GM21360 (cell line): ENCODE measurements at regions not wholly inside any gene's neighbourhood (a gene's known extent, or its start where the extent isn't known, plus 50 kb on each side); places are given as distances from the start of the nearest gene placed in this dataset.
"Not testable (repeated sequence)": the region's sequence is repeated elsewhere in the genome, so short reads cannot be mapped to it uniquely, and the experiment has no call there.

Experiments
- ATAC-seq: cut with Tn5 transposase; IDR thresholded peaks from one replicate; pipeline ENCODE4 v1.9.1; 2021; ENCODE audit warnings: mild to moderate bottlenecking, moderate library complexity; ENCODE audit not compliant: unreplicated experiment

DNA sequence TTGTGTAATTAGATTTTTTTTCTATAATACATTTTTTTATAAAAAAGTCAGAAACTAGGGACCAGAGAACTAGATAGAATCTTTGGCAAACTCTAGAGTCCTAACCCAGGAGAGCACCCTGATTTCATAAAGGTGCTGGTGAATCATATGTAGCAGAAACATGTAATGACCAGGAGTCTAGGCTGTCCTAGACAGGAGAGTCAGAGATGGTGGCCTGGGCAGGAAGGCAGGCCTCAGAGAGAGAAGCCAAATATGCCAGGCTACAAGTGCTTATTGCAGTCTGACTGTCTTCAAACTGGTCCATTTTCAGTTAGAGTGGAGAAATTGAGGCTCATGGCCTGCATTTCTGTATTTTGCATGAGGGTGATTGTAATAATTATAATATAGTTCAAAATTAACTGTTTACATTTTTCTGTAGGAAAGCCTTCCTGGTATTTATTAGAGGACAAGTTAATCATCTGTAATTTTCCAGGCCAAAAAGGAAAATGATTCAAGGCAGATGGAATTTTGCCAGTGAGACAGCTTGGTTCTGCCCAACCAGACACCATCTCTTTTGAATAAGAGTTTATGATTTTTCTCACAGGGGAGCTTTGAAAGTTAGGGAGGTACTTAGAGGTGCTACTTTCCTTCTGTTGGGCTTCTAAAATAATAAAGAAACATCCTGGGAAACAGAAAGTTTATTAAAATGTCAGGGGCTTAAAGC, 129.8 kb downstream of the S1PR1 start:
- no peak for ATAC-seq

GRCh38 chr1:101367630-101368029, 130.8 kb downstream of the S1PR1 start:
- no peak for ATAC-seq

GRCh38 chr1:101370488-101370887, 133.7 kb downstream of the S1PR1 start:
- no peak for ATAC-seq

DNA sequence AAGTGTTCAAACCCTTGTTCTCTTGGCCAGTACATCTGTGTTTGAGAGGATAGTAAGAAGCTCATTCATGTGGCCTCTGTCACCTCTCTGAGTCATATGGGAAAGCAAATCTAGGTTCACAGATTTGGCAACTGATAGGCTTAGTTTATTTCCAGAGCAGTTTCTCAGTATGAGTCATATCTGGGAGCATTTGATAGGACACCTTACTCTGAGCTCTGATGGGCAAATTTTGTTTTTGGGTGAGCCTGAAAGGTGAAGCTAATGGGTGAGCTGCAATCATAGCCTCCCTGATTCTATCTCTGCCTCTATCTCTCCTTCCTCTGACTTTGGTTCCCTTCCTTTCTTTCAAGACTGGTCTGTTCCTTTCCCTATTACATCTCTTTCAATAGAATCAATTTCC, 134.4 kb downstream of the S1PR1 start:
- ATAC-seq, result peak; percentile 98

DNA sequence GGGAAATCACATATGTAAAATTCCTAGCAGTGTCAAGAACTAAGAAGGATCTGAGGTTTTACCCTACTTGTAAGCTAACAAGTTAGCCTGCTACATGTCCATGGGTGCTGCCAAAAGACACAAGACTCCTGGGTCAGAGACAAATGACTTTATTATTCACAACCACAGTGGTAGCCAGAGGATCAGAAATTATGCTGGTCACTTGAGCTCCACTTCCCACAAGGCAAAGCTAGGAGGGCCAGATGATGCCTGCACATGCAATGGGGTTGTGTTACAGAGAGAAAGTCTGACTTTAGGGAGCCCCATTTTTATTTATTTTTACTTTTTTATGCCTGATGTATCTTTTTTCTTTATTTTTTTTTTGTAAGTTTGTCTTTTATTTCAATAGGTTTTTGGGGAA, 136.8 kb downstream of the S1PR1 start:
- ATAC-seq, result no peak

DNA sequence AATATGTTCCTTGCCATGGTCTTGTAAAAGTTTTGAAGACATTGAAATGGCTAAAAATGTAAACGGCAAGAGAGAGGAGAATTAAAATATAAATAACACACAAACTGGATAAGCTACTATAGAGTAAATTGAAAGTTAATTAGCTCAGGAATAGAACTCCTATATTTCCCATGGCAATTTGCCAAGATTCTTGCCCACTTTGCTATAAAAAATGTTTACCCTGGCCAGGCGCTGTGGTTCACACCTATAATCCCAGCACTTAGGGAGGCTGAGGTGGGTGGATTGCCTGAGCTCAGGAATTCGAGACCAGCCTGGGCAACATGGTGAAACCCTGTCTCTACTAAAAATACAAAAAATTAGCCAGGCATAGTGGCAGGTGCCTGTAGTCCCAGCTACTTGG, 138.6 kb downstream of the S1PR1 start:
- not testable (repeated sequence) for ATAC-seq

DNA sequence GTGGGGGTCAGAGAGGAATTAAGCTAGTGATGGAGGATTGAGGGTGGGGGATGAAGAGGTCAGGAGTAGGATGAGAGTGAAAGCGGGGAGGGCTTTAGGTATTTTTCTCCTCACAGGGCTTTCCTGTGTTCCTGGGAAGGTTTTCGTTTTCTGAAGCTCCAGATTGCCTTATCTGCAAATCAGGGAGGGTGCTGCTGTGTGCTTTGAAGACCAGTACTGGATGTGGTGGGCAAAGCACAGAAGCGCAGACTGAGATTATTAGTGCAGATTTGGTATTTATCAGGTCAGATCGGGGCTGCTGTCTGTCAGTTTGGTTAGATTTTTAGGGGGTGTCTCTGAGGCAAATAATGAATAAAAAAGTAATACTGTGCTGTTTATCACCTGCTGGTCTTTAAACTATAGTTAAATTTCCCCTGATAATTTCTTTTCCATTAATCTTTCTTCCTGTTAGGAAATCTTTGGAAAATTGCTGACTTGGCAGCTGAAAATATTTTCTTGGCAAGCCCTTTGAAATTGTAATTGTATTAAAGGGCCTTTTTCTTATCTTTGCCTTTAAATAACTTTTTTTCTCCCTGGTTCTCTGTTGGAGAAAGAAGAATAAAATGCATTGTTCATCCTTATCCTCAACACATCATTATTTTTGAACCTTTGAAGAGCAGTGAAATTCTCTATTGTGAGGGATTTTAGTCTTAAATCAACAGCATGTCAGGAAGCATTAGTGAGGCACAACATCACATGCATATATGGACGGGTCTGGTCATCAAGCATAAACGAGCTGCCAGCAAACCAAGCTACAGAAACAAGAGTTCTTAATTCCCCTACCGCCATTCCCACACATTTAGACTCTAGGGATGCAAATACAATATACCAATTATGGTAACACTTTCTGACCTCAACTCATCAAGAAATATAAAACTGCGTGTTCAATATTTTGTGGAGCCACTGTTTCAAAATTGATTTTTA, 139.6 kb downstream of the S1PR1 start:
- no peak for ATAC-seq

DNA sequence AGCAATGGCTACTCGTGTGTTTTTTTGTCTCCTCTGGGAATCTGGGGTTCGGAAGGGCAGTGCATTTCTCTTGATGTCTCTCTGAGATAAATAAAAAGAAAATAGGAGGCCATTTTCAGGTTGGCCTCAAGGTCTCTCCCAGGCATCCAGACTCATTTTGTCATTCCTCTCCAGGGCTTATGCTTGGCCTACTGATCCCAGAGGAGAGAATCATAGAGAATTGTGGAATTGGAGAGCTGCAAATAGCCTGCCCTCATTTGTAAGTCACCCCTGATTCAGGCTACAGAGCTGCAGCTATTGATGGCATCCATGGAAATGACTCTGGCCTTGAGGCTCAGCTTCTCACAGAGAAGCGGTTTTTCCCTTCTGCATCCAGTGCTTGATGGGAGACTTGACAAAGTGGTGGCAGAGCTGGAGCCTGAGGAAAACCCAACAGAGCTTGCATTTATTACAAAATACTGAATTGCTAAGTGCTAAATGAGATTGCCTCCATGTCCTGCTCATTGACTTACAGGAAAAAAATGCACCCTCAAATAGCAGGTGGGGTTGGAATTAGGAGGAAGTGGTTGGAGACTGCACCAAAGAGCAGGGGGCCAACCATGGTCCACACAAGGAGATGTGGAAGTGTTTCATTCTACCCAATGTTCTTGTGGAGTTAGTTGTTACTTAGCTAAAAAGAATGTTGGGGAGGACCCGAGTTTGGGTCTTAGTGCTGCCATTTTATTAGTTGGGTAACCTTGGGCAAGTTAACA, 140.4 kb downstream of the S1PR1 start:
- no peak for ATAC-seq

- no peak for ATAC-seq
Measured at GRCh38 chr1:101379037-101379436, 142.2 kb downstream of the S1PR1 start.

DNA sequence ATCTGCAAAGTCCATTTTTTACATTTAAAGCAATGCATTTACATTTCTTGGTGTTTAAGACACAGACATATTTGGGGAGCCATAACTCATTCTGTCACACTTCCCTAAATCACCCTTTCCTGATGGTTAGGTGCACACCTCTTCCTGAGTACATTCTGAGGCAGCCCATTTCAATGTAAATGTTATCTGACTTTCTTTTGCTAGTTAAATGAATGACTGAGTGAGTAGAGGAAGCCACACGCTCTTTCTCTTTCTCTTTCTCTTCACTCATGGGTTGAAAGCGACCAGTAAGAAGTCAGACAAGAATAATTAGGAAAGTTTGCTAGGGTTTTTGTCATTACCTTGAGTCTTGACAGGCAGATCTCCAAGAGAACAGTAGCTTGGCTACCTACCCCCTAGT, 143.1 kb downstream of the S1PR1 start:
- ATAC-seq, result peak; percentile 94

GRCh38 chr1:101382135-101382534, 145.3 kb downstream of the S1PR1 start:
- no peak for ATAC-seq

- peak; percentile 83 for ATAC-seq
Measured at GRCh38 chr1:101388904-101389546, 152.2 kb downstream of the S1PR1 start.

DNA sequence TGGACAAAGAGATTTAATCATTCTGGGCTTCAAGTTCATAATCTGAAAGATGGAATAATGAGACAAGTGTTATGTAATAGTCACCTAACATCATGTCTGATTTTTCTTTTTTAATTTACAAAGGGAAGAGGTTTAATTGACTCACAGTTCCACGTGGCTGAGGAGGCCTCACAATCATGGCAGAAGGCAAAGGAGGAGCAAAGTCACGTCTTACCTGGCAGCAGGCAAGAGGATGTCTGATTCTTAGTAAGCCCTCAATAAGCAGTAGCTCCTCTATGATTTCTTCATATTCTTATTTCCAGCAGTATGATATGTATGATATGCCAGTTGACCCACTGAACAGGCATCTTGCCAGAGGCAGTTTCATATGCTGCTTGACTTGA, 152.7 kb downstream of the S1PR1 start:
- ATAC-seq, result no peak

DNA sequence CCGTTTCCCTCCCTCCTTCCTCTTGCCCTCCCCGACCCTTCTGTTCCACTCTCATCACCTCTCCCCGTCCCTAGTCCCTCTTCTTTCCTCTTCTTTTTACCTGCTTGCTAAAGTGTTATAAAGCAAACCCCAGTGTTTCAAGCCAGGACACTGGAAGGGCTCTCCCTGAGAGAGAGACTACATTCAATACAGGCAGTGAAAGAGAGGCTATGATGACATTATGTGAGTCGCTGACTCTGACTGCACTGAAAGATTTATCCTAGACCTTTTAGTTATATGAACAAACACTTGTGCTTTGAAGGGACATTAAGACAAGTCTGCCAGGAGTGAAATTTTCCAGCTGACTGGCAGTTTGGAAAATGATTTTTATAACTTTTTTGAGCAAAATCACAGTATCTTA, 155.7 kb downstream of the S1PR1 start:
- ATAC-seq, result no peak

DNA sequence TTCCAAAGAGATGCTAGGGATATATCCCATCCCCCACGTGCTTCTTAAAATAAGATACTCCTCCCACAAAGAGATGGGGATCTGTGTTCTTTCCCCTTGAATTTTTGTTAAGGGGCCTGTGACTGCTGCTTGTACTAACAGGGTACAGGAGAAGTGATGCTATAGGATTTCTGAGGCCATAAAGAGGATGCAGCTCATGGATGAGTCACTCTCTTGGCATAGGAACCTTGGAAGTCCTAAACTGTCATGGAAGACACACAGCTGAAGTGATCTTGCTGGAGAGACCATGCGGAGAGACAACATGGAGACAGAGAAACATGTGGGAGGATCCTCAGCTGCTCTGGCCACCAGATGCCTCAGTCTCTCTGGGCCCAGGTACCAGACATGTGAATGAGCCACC, 157.2 kb downstream of the S1PR1 start:
- no peak for ATAC-seq

DNA sequence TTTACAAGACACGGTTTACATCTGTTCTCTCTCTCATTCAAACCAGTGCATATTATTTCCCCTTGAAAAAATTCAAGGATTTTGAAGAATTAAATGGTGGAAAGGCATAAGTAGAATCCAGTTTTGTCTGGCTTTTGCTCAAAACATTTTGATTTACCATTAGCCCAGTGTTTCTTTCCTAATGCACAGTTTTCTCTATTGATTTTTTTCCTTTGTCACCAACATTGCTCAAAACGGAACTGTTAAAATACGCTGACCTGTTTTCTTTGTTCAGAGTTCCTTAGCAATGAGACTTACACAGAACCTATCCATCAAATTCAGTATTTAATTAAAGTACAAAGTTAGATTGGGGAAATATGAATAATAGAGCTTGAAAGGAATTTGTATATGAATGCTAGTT, 162.4 kb downstream of the S1PR1 start:
- no peak for ATAC-seq

GRCh38 chr1:101406271-101406670, 169.5 kb downstream of the S1PR1 start:
- ATAC-seq, result no peak

DNA sequence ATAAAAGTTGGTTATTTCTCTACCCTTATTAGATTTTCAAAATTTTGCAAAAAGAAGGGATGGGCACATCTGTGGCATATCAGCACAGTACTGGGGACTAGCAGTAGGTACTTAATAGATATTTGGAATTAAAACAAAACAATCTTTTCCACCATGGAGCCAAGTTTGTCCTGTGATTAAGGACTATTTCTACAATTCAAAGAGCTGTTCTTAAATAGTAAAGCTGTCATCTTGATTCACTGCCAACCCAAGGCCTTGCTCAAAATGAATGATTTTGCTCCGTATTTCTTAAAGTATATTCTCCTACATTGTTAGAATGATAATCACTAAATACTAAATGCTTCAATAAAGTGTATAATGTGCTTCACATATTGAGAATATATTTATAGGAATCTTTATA, 169.9 kb downstream of the S1PR1 start:
- ATAC-seq, result no peak

DNA sequence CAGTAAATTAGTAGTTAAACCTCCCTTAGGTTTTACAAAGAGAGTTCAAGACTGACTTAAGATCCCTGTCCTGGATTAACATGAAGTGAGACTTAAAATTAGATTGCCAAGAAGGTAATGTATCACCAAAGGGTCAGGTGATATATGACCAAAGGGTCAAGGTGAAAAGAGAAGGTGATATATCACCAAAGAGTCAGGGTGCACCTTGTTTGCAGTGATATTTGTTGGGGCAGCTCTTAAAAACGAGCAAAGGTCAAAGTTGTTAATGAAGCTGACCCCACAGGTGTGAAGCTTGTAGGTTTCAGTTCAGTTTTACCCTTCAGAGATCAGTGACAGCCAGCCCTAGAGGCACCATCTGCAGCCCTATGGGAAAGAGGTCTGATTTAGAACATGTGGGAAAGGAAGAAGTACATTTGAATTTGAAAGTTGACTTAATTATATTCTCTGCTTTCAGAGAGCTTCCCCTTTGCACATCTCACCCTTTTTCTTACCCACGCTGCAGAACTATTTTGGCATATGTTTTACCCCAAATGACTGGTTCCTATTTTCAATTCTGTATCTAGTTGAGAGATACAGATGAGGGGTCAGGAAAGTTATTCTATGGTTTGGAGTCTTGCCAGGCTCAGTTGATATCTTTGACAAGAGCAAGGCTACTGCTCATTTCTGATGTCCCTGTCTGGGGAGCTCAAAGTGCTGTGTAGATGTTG, 170.8 kb downstream of the S1PR1 start:
- peak; percentile 67 for ATAC-seq
